Gastrocnemius medialis (tissue), 4 donors: ENCODE measurements at regions not wholly inside any gene's neighbourhood (a gene's known extent, or its start where the extent isn't known, plus 50 kb on each side); places are given as distances from the start of the nearest gene placed in this dataset.

Experiments used
- ATAC-seq, 2 donors: fragments of 150-250 bp; one replicate each; pipeline ENCODE4 v1.9.1; 2016
- DNase-seq, 2 donors: peaks; one replicate each; pipeline ENCODE4 v3.0.0-alpha.2; 2019
- H3K27ac ChIP-seq, 4 donors: fragments of 200-600 bp; sonication (generic); 1 replicate in 1 of 4; 2 replicates in 3 of 4; pipeline ENCODE4 v1.5.1; 2016 to 2018; ENCODE audit warnings: mild to moderate bottlenecking in 2 of 4, moderate library complexity in 1 of 4
- H3K27me3 ChIP-seq, 3 donors: fragments of 200-600 bp; sonication (generic) in 2 of 3; 1 replicate in 1 of 3; 2 replicates in 2 of 3; pipeline versions ENCODE4 v1.5.1 to v1.6.0; 2016 to 2019; ENCODE audit warnings: mild to moderate bottlenecking in 1 of 3, moderate library complexity in 1 of 3
- H3K36me3 ChIP-seq, 2 donors: fragments of 200-600 bp; sonication (generic) in 1 of 2; one replicate each; pipeline ENCODE4 v1.5.1; 2017 to 2018
- H3K4me1 ChIP-seq, 2 donors: fragments of 200-600 bp; sonication (generic) in 1 of 2; one replicate each; pipeline ENCODE4 v1.5.1; 2016 to 2017; ENCODE audit warnings: mild to moderate bottlenecking in 2 of 2
- H3K4me3 ChIP-seq, 4 donors: fragments of 200-600 bp; sonication (generic) in 3 of 4; 1 replicate in 1 of 4; 2 replicates in 3 of 4; pipeline ENCODE4 v1.5.1; 2016 to 2019; ENCODE audit warnings: mild to moderate bottlenecking in 2 of 4
- H3K9me3 ChIP-seq, 3 donors: fragments of 200-600 bp; sonication (generic) in 2 of 3; 1 replicate in 1 of 3; 2 replicates in 2 of 3; pipeline ENCODE4 v1.5.1; 2016 to 2019
- POLR2A ChIP-seq, 2 donors: fragments of 450-650 bp; IDR thresholded peaks; one replicate each; pipeline ENCODE4 v1.6.1; 2017; ENCODE audit warnings: antibody characterized with exemption in 2 of 2, mild to moderate bottlenecking in 2 of 2, moderate library complexity in 2 of 2
- in situ Hi-C, 4 donors: fragments of 200-750 bp; cut with MboI; loops; one replicate each; pipeline versions ENCODE4 v1.15.0 to v1.8.0; 2017; ENCODE audit warnings: low sequenced_read_pairs in 4 of 4
- intact Hi-C: fragments of 100-400 bp; cut with DNase I; formaldehyde crosslinking; loops from one replicate; pipeline ENCODE4 v1.15.1; 2023; ENCODE audit warnings: low total_unique reads
- TF ChIP-seq, protein P1 (sequence below), 5 experiments: fragments of 450-650 bp in 3 of 5; fragments of 200-600 bp in 2 of 5; sonication (generic) in 2 of 5; IDR thresholded peaks in 4 of 5; conservative IDR thresholded peaks in 1 of 5; 1 replicate in 4 of 5; 2 replicates in 1 of 5; pipeline ENCODE4 v1.5.1; 2016 to 2019; ENCODE audit warnings: antibody characterized with exemption in 5 of 5, mild to moderate bottlenecking in 3 of 5, moderate library complexity in 3 of 5

DNA sequence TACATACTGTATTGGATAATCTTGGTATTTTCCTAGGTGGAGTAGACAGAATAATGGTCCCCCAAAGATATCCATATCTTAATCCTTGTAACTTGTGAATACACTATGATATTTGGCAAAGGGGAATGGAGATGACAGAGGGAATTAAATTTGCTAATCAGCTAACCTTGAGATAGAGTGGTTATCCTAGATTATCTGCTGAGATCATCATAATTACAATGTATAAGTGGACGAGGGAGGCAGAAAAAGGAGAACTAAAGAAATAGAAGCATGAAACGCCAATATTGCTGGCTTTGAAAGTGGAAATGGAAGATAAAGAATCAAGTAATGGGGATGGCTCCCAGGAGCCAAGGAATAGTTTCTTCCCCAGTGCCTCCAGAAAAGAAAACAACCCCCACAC, 398.7 kb downstream of the NOVA1 start:
- TF ChIP-seq, protein P1, sequence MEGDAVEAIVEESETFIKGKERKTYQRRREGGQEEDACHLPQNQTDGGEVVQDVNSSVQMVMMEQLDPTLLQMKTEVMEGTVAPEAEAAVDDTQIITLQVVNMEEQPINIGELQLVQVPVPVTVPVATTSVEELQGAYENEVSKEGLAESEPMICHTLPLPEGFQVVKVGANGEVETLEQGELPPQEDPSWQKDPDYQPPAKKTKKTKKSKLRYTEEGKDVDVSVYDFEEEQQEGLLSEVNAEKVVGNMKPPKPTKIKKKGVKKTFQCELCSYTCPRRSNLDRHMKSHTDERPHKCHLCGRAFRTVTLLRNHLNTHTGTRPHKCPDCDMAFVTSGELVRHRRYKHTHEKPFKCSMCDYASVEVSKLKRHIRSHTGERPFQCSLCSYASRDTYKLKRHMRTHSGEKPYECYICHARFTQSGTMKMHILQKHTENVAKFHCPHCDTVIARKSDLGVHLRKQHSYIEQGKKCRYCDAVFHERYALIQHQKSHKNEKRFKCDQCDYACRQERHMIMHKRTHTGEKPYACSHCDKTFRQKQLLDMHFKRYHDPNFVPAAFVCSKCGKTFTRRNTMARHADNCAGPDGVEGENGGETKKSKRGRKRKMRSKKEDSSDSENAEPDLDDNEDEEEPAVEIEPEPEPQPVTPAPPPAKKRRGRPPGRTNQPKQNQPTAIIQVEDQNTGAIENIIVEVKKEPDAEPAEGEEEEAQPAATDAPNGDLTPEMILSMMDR (IDR thresholded peaks at IDR 0.05 in 4 of 5, conservative IDR thresholded peaks at IDR 0.05 in 1 of 5) = no peak
- TF ChIP-seq POLR2A (IDR thresholded peaks at IDR 0.05) = no peak
- no peak overlapping the region for H3K27ac ChIP-seq
- H3K4me1 ChIP-seq = no peaks in the 10 kb centered on the region
- no peaks in the 10 kb centered on the region for H3K27me3 ChIP-seq
- intact Hi-C loops = no loop called here
- DNase-seq (no peak), ATAC-seq (no peak)
- in situ Hi-C loops = no loop called here
- H3K36me3 ChIP-seq = no peaks in the 10 kb centered on the region
- no peaks in the 10 kb centered on the region for H3K9me3 ChIP-seq
- no peak overlapping the region for H3K4me3 ChIP-seq

DNA sequence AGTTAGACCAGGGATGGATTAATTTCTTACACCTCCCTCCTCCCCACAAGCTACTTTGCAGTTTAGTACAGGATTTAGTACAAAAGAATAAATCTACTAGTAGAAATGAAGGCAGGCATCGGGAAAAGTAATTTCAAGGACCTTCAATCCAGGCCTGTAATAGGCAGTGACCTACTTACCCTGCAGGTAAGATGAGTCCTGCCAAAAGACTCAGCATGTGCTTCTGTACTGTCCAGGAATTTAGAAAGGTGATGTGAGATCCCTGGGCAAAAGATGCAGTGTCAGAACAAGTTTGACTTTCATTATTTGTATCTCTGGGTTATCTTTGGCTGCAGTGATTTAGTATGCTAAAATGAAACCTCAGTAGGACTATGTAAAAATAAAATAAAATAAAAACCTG, 403.0 kb downstream of the NOVA1 start:
- no peak for TF ChIP-seq POLR2A (IDR thresholded peaks at IDR 0.05)
- TF ChIP-seq, protein P1 (IDR thresholded peaks at IDR 0.05 in 4 of 5, conservative IDR thresholded peaks at IDR 0.05 in 1 of 5) = no peak
- ATAC-seq (no peak), DNase-seq (no peak)
- intact Hi-C loops = no loop called here
- H3K27ac ChIP-seq = no peak overlapping the region
- no peaks in the 10 kb centered on the region for H3K36me3 ChIP-seq
- in situ Hi-C loops = no loop called here
- no peaks in the 10 kb centered on the region for H3K4me1 ChIP-seq
- H3K27me3 ChIP-seq = no peaks in the 10 kb centered on the region
- no peak overlapping the region for H3K4me3 ChIP-seq
- H3K9me3 ChIP-seq = no peaks in the 10 kb centered on the region

DNA sequence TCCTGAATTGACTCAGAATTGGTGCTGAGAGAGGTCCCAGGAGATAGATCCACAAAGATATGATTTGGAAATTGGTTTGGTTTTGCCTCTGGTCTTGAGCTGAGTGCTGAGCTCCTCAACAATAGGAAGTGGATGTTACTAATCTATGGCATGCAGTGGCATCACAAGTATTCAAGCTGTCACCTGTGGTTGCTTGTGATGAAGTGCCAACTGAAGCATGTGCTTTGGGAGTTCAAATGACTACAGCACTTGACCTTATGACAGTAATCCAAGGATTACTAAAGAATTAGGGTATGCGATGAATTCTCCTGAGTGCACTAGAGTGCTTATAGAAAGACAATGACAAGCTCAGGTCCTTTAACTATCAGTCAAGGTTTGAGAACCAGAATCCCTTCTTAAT, 406.2 kb downstream of the NOVA1 start:
- no peak for DNase-seq
- H3K9me3 ChIP-seq = no peaks in the 10 kb centered on the region
- H3K27me3 ChIP-seq = no peaks in the 10 kb centered on the region
- intact Hi-C loops (no loop called here), in situ Hi-C loops (no loop called here)
- TF ChIP-seq, protein P1 (IDR thresholded peaks at IDR 0.05 in 4 of 5, conservative IDR thresholded peaks at IDR 0.05 in 1 of 5) = no peak
- no peak for TF ChIP-seq POLR2A (IDR thresholded peaks at IDR 0.05)
- H3K4me3 ChIP-seq = no peak overlapping the region
- ATAC-seq = no peak
- H3K36me3 ChIP-seq = no peaks in the 10 kb centered on the region
- H3K27ac ChIP-seq = no peak overlapping the region
- H3K4me1 ChIP-seq = no peaks in the 10 kb centered on the region

DNA sequence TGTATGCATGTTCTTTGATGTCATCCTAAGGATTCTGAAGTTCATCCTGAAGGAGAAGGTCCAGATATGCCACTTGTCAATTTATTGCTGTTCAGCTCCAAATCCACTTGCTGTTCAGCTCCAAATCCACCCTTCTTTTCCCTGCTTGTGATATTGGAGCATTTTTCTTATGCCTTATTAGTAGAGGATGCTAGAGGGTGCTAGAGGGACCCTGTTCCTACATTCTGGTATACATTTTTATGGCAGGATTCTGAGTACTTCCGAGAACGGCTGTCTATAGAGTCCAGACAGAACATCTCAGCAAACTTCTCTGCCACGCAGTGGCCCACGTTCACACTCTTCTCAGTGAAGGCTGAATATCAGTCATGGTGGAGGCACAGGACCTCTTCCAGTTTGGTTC, 406.7 kb downstream of the NOVA1 start:
- no peaks in the 10 kb centered on the region for H3K9me3 ChIP-seq
- H3K27ac ChIP-seq = no peak overlapping the region
- in situ Hi-C loops = no loop called here
- intact Hi-C loops = no loop called here
- no peak for ATAC-seq
- TF ChIP-seq POLR2A (IDR thresholded peaks at IDR 0.05) = no peak
- TF ChIP-seq, protein P1 (IDR thresholded peaks at IDR 0.05 in 4 of 5, conservative IDR thresholded peaks at IDR 0.05 in 1 of 5) = no peak
- no peak for DNase-seq
- no peaks in the 10 kb centered on the region for H3K36me3 ChIP-seq
- no peaks in the 10 kb centered on the region for H3K27me3 ChIP-seq
- no peaks in the 10 kb centered on the region for H3K4me1 ChIP-seq
- no peak overlapping the region for H3K4me3 ChIP-seq

DNA sequence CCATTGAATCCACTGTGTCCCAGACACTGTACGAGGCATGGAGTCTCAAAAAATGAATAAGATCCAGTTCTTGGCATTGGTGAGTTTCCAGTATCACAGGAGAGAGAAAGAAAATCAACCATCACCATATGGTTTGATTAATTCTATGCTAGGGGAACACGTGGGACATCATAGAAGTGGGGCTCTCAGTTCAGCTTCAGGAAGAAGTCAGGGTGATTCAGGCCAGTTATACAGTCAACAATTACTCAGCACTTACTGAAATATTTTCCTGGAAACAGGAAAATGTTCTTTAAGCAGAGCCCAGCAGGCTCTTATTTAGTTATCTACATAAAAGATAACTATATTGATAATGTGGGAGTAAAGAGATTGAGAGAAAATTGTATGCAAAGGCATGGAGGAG, 407.2 kb downstream of the NOVA1 start:
- in situ Hi-C loops = no loop called here
- ATAC-seq = no peak

More for the DNA sequence above, 407.2 kb downstream of the NOVA1 start:
- Histone ChIP-seq H3K27me3 (no peaks in the 10 kb centered on the region), H3K4me3 (no peak overlapping the region), H3K4me1 (no peaks in the 10 kb centered on the region), H3K36me3 (no peaks in the 10 kb centered on the region), H3K27ac (no peak overlapping the region), H3K9me3 (no peaks in the 10 kb centered on the region)
- TF ChIP-seq, protein P1 (IDR thresholded peaks at IDR 0.05 in 4 of 5, conservative IDR thresholded peaks at IDR 0.05 in 1 of 5) = no peak
- TF ChIP-seq POLR2A (IDR thresholded peaks at IDR 0.05) = no peak
- DNase-seq = no peak
- intact Hi-C loops = no loop called here
